NCI-H146 treated with DMSO at 0.1 percent for 48 hours (cell line): ENCODE measurements at regions not wholly inside any gene's neighbourhood (a gene's known extent, or its start where the extent isn't known, plus 50 kb on each side); places are given as distances from the start of the nearest gene placed in this dataset.
A peak's percentile ranks its signal among the peaks of the same experiment; 100 is the strongest.

Experiments
- DNase-seq: peaks from one replicate; lab custom pipeline; 2025; ENCODE audit not compliant: unreplicated experiment; lab: John Stamatoyannopoulos, UW

- DNase-seq, result no peak
Observed at GRCh38 chr17:62913991-62914570, 52.0 kb upstream of the TANC2 start.

DNA sequence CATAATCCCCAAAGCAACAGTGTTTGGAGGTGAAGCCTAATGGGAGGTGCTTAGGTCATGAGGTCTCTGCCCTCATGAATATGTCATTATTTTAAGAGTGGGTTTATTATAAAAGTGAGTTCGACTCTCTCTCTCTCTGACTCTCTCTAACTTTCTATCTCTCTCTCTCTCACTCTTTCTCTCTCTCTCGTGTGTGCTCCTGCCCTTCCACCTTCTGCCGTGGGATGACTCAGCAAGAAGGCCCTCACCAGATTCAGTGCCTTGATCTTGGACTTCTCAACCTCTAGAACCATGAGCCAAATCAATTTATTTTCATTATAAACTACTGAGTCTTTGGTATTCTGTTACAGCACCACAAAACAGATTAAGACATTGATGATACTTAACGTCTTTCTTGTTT lies 53.7 kb upstream of the TANC2 start:
- no peak for DNase-seq

GRCh38 chr17:62911114-62911513 lies 54.9 kb upstream of the TANC2 start:
- DNase-seq, result no peak

DNA sequence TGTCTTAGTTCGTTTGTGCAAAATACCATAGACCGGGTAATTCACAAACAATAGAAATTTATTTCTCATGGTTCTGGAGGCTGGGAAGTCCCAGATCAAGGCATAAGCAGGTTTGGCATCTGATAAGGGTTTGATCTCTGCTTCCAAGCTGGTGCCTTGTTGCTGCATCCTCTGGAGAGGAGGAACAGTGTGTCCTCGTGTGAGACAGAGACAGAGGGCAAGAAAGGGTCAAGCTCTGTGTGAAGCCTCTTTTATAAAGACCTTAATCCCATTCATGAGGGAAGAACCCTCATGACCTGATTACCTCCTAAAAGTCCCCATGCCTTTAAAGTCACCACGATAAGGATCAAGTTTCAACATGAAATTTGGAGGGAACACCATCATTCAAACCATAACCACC lies 55.8 kb upstream of the TANC2 start:
- no peak for DNase-seq

DNA sequence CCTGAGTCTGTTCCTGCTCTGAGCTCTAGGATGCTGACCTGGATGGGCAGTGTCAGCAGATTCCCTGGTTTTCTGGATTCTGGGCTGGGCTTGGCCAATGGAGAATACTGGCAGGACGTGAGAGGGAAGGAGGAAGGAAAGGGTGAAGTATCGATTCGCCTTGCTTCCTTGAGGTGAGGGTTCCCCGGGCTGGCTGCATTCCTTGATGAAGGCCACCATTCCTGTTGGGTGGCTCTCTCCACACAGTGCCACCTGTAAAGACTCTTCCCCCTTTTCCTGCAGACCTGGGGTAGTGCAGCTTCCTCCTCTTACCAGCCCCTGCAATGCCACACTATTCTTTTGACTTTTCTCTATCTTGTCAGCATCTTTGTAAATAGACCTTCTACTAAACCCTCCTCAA lies 58.1 kb upstream of the TANC2 start:
- no peak for DNase-seq

DNA sequence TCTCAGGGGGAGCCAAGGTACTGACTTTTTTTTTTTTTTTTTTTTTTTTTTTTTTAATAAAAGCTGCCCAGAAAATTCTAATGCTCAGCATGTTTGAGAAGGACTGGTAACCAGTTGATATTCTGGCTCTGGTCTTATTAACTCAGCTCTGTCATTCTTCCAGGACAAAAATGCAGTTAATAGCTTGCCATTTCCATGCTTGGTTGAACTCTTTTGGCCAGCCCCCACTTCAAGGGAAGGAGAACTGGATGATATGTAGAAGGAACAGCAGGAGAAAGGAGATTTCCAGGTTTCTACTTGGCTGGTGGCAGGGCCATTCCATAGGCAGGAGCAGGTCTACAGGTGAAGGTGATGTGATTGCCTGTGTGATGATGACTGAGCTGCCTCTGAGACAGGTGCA lies 59.2 kb upstream of the TANC2 start:
- no peak for DNase-seq

DNA sequence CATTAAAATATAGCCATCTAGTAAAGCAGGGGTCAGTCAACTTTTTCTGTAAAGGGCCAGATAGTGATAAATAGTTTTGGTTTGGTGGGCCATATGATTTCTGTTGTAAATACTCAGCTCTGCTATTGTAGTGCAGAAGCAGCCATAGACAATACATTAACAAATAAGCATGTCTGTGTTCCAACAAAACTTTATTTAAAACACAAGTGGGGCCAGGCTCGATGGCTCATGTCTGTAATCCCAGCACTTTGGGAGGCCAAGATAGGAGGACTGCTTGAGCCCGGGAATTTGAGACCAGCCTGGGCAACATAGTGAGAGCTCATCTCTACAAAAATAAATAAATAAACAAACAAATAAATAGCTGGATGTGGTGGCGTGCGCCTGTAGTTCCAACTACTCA lies 60.8 kb upstream of the TANC2 start:
- DNase-seq, result no peak

DNA sequence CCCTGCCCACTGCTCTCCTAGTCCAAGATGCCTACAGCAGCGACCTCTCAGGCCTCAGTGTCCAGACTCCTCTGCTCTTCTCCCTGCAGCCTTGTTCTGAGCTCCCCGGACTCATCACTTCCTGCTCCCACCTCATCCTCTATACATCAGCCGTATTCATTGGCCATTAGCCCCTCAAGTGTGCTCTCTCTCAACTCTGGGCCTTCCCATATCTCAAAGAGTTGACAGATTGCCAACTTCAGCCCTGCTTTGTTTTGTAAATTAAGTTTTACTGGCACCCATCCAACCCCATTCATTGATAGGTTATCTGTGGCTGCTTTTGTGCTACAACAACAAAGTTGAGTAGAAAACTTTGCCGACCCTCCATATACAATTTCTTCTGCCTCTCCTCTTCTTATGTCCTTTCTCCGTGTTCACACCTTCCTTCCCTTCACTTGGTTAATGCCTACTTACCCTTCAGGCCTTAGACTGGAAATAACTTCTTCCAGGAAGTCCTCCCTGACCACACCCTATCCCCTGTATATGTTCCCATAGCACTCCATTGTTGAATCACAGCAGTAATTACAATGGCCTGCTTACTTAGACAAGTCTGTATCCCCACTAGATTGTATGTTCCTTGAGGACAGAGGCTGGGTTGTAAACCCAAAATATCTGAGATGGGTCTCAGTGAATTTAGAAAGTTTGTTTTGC lies 63.4 kb upstream of the TANC2 start:
- no peak for DNase-seq

DNA sequence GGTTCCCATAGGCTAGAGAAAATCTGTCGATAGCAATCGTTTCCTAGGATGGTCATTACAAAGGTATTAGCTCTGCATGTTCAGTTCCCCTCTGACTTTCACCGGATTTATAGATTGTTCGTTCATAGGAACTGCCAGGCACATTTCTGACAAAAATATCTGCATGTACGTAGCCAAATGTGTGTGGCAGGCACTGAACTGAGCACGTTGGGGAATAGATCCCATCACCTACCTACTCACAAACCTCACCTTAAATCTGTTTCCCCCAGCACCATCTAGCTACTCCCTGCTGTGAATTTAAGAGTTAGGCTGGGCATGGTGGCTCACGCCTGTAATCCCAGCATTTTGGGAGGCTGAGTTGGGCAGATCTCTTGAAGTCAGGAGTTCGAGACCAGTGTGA lies 64.5 kb upstream of the TANC2 start:
- DNase-seq, result no peak

DNA sequence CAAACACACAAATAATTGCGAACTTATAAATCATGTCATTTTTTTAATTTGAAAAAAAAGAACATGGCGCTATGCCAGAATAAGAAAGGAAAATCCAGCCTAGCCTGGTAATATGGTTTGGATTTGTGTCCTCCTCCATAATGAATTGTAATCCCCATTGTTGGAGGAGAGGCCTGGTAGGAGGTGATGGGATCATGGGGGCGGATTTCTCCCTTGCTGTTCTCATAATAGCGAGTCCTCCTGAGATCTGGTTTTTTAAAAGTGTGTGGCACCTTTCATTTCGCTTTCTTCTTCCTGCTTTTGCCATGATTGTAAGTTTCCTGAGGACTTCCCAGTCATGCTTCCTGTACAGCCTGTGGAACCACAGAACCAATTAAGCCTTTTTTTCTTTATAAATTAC lies 65.9 kb upstream of the TANC2 start:
- no peak for DNase-seq

DNA sequence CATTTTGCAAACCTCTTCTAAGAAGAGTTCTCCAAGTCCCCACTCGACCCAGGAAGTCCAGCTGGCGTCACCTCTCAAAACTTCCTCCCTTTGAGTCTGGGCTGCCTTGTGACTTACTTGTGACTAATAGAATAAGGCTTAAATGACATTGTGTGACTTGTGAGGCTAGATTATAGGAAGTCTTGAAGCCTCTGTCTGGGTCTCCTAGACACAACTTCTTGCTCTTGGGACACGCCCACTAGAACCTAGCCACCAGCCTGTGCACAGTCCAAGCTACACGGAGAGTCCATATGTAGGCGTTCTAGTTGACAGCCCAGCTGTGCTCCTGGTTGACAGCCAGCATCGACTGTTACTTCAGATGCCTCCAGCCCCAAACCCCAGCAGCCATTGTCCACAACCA lies 66.7 kb upstream of the TANC2 start:
- DNase-seq, result no peak

GRCh38 chr17:62898239-62898864 lies 67.7 kb upstream of the TANC2 start:
- no peak for DNase-seq

DNA sequence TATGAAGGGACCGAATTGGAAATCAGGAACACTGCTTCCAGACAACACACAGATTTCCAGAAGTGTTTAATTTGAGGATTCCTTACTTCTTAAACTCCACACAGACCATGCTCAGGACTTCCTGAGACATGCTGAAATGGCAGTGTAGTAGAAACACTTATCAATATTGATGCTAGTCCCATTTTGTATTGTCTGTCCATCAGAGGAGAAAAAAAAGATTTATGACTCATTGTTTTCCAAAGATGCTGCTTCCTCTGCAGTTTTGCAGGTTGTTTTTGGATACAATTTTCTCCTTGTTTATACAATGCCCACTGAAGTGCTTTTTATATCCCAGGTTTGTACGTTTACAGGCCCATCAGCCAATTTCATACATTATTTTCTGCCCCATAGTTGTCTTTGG lies 68.3 kb upstream of the TANC2 start:
- DNase-seq, result no peak

DNA sequence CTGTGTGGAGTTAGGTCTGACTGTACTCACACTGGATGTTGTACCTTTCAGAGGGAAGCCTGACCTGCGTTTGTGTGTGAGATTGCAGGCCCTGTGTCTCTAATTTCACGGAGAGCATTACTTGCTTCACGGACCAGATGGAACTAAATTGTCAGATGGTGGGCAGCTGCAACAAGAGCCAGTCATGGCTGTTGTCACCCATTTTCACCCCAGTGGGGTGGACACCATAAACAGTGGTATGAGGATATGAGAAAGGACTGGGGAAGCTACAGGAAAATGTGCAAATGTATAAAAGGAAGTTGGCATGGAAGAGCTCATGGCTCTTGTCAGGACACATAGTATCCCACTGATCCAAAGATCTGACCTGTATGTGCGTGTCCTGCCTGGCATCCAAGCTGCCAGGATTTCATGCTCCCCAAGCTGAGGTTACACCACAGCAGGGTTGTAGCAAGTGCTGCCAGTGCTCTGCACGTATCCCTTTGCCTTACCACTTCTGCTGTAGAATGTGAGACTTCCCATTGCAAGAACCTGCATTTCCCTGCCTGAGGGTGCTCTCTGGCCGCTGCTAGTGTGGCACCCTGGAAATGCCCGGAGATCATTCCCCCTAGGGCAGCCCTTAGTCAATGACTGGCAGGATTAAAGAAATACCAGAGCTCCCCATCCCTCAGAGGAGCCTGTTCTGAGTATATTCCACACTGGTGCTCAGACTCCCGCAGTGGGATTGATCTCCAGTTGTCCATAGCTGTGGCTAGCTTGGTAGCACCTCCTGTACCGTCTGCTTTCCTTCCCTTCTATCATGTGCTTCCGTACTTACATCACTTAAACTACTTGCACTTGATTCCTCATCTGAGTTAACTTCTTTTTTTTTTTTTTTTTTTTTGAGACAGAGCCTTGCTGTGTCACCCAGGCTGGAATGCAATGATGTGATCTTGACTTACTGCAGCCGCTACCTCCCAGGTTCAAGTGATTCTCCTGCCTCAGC lies 70.4 kb upstream of the TANC2 start:
- no peak for DNase-seq

GRCh38 chr17:62892870-62893338 lies 73.1 kb upstream of the TANC2 start:
- DNase-seq, result no peak

DNA sequence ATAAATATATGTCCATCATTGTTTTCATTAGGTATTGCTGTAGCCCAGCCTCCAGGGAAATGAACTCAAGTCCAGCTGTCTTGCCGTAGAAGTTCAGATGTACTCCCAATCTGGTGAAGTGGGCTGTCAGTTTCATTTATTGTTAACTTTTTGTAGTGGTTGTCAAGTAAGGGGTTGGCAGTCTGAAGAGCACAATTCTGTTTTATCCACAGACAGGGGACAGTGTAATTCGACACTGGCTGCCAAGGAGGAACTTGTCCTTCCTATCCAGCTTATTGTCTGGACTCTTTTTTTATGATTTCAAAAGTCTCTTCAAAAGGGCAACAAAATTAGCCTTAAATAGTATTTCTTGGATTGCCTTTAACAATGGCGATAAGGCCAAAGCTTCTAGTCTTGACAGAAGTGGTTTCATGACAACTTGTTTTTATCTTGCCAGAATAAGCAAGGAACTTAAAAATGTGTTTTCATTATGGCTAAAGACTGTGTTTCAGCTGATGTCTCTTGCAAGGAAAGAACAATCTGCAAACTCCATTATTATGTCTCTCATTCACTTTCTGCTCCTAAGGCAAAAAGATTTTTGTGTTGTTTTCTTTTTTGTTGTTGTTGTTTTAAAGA lies 73.9 kb upstream of the TANC2 start:
- no peak for DNase-seq

DNA sequence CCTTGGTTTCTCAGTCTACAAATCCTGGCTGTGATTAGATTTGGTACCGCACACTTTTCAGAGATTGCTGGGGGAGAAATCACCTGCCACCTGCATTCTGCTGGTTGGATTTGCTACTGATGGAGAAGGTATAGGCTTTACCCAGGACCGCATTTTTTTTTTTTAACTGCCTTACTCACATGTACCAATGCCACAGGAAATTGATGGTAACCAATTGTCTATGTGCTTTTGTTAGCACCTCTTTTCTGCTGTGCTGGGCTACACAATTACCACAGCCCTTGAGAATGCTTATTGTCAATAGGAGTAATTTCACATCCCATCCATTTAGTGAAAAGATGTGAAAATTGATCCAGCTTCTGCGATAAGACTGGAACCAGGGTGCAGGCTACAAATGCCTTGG lies 74.4 kb upstream of the TANC2 start:
- DNase-seq, result peak; percentile 37

DNA sequence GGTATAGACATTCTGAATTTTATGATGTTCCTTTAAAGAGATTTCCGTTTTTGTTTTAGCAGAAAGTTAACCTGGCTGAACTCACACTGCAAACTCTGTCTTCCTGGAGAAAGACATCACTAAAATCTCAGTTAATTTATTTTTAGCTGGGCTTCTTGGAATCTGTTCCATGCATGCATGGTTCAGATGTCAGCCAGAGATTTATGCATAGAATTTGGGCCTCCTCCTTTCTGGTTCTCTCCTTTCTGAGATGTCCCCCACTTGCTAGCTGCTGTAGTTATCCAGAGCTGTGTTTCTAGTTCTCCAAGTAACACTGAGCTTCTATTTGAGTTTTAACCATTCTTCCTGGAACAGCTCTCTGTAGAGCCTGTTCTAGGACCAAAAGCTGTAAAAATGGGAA lies 77.3 kb upstream of the TANC2 start:
- no peak for DNase-seq

DNA sequence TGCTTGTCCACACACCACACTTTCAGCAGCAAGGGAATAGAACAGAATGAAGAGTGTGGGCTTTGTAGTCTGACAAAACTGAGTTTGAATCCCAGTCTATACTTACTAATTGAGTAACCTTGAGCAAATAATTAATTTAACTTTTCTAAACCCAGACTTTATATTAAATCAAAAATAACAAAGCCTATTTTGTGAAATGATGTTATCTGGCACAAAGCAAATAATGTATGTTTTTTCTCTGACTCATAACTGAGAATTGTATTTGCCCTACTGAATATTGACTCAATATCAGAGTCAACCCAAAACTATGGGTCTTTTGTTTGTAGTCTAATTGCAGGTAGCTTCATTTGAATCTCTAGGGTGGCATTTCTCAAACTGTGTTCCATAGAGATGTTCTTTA lies 77.9 kb upstream of the TANC2 start:
- no peak for DNase-seq

GRCh38 chr17:62887437-62887836 lies 78.6 kb upstream of the TANC2 start:
- DNase-seq, result no peak

DNA sequence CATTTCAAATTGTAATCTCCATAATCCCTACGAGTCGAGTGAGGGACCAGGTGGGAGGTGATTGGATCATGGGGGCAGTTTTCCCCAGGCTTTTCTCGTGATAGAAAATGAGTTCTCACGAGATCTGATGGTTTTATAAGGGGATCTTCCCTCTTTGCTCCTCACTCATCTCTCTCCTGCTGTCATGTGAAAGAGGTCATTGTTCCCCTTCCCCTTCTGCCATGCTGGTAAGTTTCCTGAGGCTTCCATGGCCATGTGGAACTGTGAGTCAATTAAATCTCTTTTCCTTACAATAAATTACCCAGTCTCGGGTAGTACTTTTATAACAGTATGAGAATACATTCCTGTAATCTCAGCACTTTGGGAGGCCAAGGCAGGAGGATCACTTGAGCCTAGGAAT lies 76.7 kb upstream of the MARCHF10 start:
- no peak for DNase-seq
